GM23338 (cell line): ENCODE measurements at regions not wholly inside any gene's neighbourhood (a gene's known extent, or its start where the extent isn't known, plus 50 kb on each side); places are given as distances from the start of the nearest gene placed in this dataset.

ENCODE experiments used
- ATAC-seq: fragments of 200-7000 bp; cut with Tn5 transposase; 3 replicates; pipeline ENCODE4 v1.9.1; 2020
- DNase-seq: peaks from one replicate; pipeline ENCODE4 v3.0.0-alpha.2; 2015; ENCODE audit warnings: low spot score
- H2AFZ ChIP-seq: fragments of 200-600 bp; sonication (generic); 2 replicates; pipeline ENCODE4 v1.8.0; 2016; ENCODE audit warnings: antibody characterized with exemption, mild to moderate bottlenecking, moderate library complexity
- H3F3A ChIP-seq: fragments of 200-600 bp; sonication (generic); replicated peaks from 2 replicates; pipeline ENCODE4 v1.8.0; 2017; ENCODE audit warnings: antibody characterized with exemption, mixed run types, low read depth
- H3K27ac ChIP-seq: fragments of 200-600 bp; sonication (generic); 2 replicates; pipeline ENCODE4 v1.6.1; 2016; ENCODE audit warnings: low read depth
- H3K27me3 ChIP-seq: fragments of 200-600 bp; sonication (generic); 2 replicates; pipeline ENCODE4 v1.8.0; 2016; ENCODE audit warnings: mild to moderate bottlenecking, mixed run types, moderate library complexity; ENCODE audit not compliant: insufficient read depth
- H3K36me3 ChIP-seq: fragments of 200-600 bp; sonication (generic); 2 replicates; pipeline ENCODE4 v1.8.0; 2016; ENCODE audit warnings: mild to moderate bottlenecking; ENCODE audit not compliant: insufficient read depth
- H3K4me1 ChIP-seq: fragments of 200-600 bp; sonication (generic); 2 replicates; pipeline ENCODE4 v1.8.0; 2016; ENCODE audit warnings: mild to moderate bottlenecking, moderate library complexity; ENCODE audit not compliant: insufficient read depth
- H3K4me2 ChIP-seq: fragments of 200-600 bp; sonication (generic); 2 replicates; pipeline ENCODE4 v1.7.1; 2017; ENCODE audit warnings: mixed run types
- H3K4me3 ChIP-seq: fragments of 200-600 bp; sonication (generic); 2 replicates; pipeline ENCODE4 v1.6.1; 2016; ENCODE audit warnings: mixed run types
- H3K79me2 ChIP-seq: fragments of 200-600 bp; sonication (generic); replicated peaks from 2 replicates; pipeline ENCODE4 v1.8.0; 2017; ENCODE audit warnings: mild to moderate bottlenecking; ENCODE audit not compliant: insufficient read depth
- H3K9me2 ChIP-seq: fragments of 200-600 bp; sonication (generic); 2 replicates; pipeline ENCODE4 v1.8.0; 2017; ENCODE audit not compliant: insufficient read depth
- H4K20me1 ChIP-seq: fragments of 200-600 bp; sonication (generic); replicated peaks from 2 replicates; pipeline ENCODE4 v1.8.0; 2017; ENCODE audit warnings: mild to moderate bottlenecking; ENCODE audit not compliant: insufficient read depth
- H3K27ac Mint-ChIP-seq: 2 replicates; pipeline ENCODE4 v1.8.0; 2020; ENCODE audit warnings: inconsistent platforms, mild to moderate bottlenecking, moderate library complexity, mixed read lengths
- H3K27me3 Mint-ChIP-seq: 3 replicates; pipeline ENCODE4 v1.8.0; 2022; ENCODE audit warnings: low read depth, mild to moderate bottlenecking, moderate library complexity, mixed read lengths, inconsistent platforms; ENCODE audit not compliant: insufficient read depth, poor library complexity
- H3K36me3 Mint-ChIP-seq: 3 replicates; pipeline ENCODE4 v1.8.0; 2021; ENCODE audit warnings: low read depth, mild to moderate bottlenecking, inconsistent platforms, moderate library complexity, mixed read lengths
- H3K4me1 Mint-ChIP-seq: 3 replicates; pipeline ENCODE4 v1.8.0; 2020; ENCODE audit warnings: mild to moderate bottlenecking, inconsistent platforms, mixed read lengths
- H3K4me3 Mint-ChIP-seq: 3 replicates; pipeline ENCODE4 v1.8.0; 2021; ENCODE audit warnings: moderate library complexity, mild to moderate bottlenecking, inconsistent platforms, mixed read lengths
- H3K9me3 Mint-ChIP-seq: 3 replicates; pipeline ENCODE4 v1.8.0; 2020; ENCODE audit warnings: moderate library complexity, mild to moderate bottlenecking, inconsistent platforms, mixed read lengths
- CREB1 ChIP-seq: fragments of 250-450 bp; sonication (Bioruptor Pico); IDR thresholded peaks from 2 replicates; pipeline ENCODE4 v1.5.0; 2020; ENCODE audit warnings: low read depth, mild to moderate bottlenecking, moderate library complexity
- NANOG ChIP-seq: IDR thresholded peaks from 2 replicates; pipeline ENCODE4 v1.6.1; 2016; ENCODE audit warnings: antibody characterized with exemption, borderline replicate concordance
- POLR2AphosphoS5 ChIP-seq: IDR thresholded peaks from 2 replicates; pipeline ENCODE4 v1.6.1; 2016; ENCODE audit warnings: antibody characterized with exemption, low read depth
- STAT1 ChIP-seq: IDR thresholded peaks from one replicate; pipeline ENCODE4 v1.6.1; 2016; ENCODE audit warnings: antibody characterized with exemption; ENCODE audit not compliant: unreplicated experiment
- ZNF114 ChIP-seq: fragments of 250-450 bp; sonication (Bioruptor Pico); IDR thresholded peaks from 2 replicates; pipeline ENCODE4 v1.5.0; 2020; ENCODE audit warnings: mild to moderate bottlenecking, moderate library complexity
- ZNF331 ChIP-seq: fragments of 250-450 bp; sonication (Bioruptor Pico); IDR thresholded peaks from 2 replicates; pipeline ENCODE4 v1.5.0; 2020; ENCODE audit warnings: low read depth, mild to moderate bottlenecking, moderate library complexity
- TF ChIP-seq, protein P1 (sequence below): IDR thresholded peaks from 2 replicates; pipeline ENCODE4 v1.6.1; 2016; ENCODE audit warnings: antibody characterized with exemption
- TF ChIP-seq, protein P2 (sequence below), 2 experiments: fragments of 200-600 bp in 1 of 2; sonication (generic) in 1 of 2; conservative IDR thresholded peaks; 2 replicates each; pipeline versions ENCODE4 v1.5.1 to v1.6.1; 2016 to 2017; ENCODE audit warnings: antibody characterized with exemption in 2 of 2, low read depth in 2 of 2, mild to moderate bottlenecking in 2 of 2, moderate library complexity in 1 of 2
- TF ChIP-seq, protein P3 (sequence below): fragments of 250-450 bp; sonication (Bioruptor Pico); IDR thresholded peaks from 2 replicates; pipeline ENCODE4 v1.5.0; 2020; ENCODE audit warnings: mild to moderate bottlenecking, moderate library complexity

DNA sequence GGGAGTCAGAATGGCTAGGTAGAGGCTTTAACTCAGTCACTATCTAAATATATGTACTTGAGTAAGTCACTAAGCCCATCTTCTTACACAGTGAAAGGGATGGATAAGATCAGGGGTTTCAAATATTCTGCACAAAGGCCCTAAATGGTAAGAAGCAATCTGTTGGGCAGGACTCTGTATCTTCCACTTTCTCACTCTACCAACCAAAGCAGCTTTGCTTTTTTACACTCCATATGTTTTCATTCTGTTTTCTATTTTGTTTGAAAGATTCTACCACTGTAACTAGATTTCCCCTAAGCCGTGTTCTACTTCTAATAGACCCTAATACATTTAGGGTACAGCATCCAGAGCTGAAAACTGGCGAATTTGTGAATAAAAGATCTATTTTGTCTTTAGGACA is 477.5 kb upstream of the NMUR2 start:
- no peak overlapping the region for H3K27ac Mint-ChIP-seq
- Histone ChIP-seq H3K79me2 (no peaks in the 10 kb centered on the region), H3K27me3 (no peaks in the 10 kb centered on the region), H3F3A (no peaks in the 10 kb centered on the region), H4K20me1 (no peaks in the 10 kb centered on the region), H3K4me1 (no peaks in the 10 kb centered on the region), H2AFZ (no peak overlapping the region), H3K4me2 (no peak overlapping the region), H3K4me3 (no peak overlapping the region), H3K27ac (no peak overlapping the region), H3K9me2 (no peaks in the 10 kb centered on the region), H3K36me3 (no peaks in the 10 kb centered on the region)
- peaks cover 2% of the 10 kb centered on the region for H3K27me3 Mint-ChIP-seq
- ATAC-seq = no peak
- no peaks in the 10 kb centered on the region for H3K4me1 Mint-ChIP-seq
- H3K36me3 Mint-ChIP-seq = no peaks in the 10 kb centered on the region
- no peak overlapping the region for H3K4me3 Mint-ChIP-seq
- no peaks in the 10 kb centered on the region for H3K9me3 Mint-ChIP-seq
- TF ChIP-seq NANOG = no peak
- TF ChIP-seq, protein P1, sequence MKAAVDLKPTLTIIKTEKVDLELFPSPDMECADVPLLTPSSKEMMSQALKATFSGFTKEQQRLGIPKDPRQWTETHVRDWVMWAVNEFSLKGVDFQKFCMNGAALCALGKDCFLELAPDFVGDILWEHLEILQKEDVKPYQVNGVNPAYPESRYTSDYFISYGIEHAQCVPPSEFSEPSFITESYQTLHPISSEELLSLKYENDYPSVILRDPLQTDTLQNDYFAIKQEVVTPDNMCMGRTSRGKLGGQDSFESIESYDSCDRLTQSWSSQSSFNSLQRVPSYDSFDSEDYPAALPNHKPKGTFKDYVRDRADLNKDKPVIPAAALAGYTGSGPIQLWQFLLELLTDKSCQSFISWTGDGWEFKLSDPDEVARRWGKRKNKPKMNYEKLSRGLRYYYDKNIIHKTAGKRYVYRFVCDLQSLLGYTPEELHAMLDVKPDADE = no peak
- no peak for TF ChIP-seq STAT1
- TF ChIP-seq ZNF114 (CRISPR knock-in tag) = no peak
- TF ChIP-seq, protein P2, sequence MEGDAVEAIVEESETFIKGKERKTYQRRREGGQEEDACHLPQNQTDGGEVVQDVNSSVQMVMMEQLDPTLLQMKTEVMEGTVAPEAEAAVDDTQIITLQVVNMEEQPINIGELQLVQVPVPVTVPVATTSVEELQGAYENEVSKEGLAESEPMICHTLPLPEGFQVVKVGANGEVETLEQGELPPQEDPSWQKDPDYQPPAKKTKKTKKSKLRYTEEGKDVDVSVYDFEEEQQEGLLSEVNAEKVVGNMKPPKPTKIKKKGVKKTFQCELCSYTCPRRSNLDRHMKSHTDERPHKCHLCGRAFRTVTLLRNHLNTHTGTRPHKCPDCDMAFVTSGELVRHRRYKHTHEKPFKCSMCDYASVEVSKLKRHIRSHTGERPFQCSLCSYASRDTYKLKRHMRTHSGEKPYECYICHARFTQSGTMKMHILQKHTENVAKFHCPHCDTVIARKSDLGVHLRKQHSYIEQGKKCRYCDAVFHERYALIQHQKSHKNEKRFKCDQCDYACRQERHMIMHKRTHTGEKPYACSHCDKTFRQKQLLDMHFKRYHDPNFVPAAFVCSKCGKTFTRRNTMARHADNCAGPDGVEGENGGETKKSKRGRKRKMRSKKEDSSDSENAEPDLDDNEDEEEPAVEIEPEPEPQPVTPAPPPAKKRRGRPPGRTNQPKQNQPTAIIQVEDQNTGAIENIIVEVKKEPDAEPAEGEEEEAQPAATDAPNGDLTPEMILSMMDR (conservative IDR thresholded peaks at IDR 0.05; ENCODE audit: low read depth in 2 of 2) = no peak
- TF ChIP-seq ZNF331 = no peak
- no peak for TF ChIP-seq CREB1 (CRISPR knock-in tag)
- no peak for TF ChIP-seq POLR2AphosphoS5
- TF ChIP-seq, protein P3, sequence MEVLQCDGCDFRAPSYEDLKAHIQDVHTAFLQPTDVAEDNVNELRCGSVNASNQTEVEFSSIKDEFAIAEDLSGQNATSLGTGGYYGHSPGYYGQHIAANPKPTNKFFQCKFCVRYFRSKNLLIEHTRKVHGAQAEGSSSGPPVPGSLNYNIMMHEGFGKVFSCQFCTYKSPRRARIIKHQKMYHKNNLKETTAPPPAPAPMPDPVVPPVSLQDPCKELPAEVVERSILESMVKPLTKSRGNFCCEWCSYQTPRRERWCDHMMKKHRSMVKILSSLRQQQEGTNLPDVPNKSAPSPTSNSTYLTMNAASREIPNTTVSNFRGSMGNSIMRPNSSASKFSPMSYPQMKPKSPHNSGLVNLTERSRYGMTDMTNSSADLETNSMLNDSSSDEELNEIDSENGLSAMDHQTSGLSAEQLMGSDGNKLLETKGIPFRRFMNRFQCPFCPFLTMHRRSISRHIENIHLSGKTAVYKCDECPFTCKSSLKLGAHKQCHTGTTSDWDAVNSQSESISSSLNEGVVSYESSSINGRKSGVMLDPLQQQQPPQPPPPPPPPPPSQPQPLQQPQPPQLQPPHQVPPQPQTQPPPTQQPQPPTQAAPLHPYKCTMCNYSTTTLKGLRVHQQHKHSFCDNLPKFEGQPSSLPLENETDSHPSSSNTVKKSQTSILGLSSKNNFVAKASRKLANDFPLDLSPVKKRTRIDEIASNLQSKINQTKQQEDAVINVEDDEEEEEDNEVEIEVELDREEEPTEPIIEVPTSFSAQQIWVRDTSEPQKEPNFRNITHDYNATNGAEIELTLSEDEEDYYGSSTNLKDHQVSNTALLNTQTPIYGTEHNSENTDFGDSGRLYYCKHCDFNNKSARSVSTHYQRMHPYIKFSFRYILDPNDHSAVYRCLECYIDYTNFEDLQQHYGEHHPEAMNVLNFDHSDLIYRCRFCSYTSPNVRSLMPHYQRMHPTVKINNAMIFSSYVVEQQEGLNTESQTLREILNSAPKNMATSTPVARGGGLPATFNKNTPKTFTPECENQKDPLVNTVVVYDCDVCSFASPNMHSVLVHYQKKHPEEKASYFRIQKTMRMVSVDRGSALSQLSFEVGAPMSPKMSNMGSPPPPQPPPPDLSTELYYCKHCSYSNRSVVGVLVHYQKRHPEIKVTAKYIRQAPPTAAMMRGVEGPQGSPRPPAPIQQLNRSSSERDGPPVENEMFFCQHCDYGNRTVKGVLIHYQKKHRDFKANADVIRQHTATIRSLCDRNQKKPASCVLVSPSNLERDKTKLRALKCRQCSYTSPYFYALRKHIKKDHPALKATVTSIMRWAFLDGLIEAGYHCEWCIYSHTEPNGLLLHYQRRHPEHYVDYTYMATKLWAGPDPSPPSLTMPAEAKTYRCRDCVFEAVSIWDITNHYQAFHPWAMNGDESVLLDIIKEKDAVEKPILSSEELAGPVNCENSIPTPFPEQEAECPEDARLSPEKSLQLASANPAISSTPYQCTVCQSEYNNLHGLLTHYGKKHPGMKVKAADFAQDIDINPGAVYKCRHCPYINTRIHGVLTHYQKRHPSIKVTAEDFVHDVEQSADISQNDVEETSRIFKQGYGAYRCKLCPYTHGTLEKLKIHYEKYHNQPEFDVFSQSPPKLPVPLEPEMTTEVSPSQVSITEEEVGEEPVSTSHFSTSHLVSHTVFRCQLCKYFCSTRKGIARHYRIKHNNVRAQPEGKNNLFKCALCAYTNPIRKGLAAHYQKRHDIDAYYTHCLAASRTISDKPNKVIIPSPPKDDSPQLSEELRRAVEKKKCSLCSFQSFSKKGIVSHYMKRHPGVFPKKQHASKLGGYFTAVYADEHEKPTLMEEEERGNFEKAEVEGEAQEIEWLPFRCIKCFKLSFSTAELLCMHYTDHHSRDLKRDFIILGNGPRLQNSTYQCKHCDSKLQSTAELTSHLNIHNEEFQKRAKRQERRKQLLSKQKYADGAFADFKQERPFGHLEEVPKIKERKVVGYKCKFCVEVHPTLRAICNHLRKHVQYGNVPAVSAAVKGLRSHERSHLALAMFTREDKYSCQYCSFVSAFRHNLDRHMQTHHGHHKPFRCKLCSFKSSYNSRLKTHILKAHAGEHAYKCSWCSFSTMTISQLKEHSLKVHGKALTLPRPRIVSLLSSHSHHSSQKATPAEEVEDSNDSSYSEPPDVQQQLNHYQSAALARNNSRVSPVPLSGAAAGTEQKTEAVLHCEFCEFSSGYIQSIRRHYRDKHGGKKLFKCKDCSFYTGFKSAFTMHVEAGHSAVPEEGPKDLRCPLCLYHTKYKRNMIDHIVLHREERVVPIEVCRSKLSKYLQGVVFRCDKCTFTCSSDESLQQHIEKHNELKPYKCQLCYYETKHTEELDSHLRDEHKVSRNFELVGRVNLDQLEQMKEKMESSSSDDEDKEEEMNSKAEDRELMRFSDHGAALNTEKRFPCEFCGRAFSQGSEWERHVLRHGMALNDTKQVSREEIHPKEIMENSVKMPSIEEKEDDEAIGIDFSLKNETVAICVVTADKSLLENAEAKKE = no peak
- DNase-seq = no peak
